ENCODE measurements at regions not wholly inside any gene's neighbourhood (a gene's known extent, or its start where the extent isn't known, plus 50 kb on each side); places are given as distances from the start of the nearest gene placed in this dataset.

- no peaks in the 10 kb centered on the region for H3K9me3 ChIP-seq
- TF ChIP-seq CTCF (IDR thresholded peaks at IDR 0.05) = no peak
- H3K27me3 ChIP-seq = no peaks in the 10 kb centered on the region
- no peaks in the 10 kb centered on the region for H3K36me3 ChIP-seq
- no peak overlapping the region for H3K27ac ChIP-seq
- intact Hi-C loops (cut with DNase I) = no loop called here
- no peak for DNase-seq
- no peak for ATAC-seq
- no peak overlapping the region for H3K4me3 ChIP-seq
- no peaks in the 10 kb centered on the region for H3K4me1 ChIP-seq
Measured at GRCh38 chr2:216257089-216257488, 115.2 kb downstream of the MARCHF4 start.

All from left lung (tissue), 4 donors.